OCI-LY7 (cell line): ENCODE measurements at regions not wholly inside any gene's neighbourhood (a gene's known extent, or its start where the extent isn't known, plus 50 kb on each side); places are given as distances from the start of the nearest gene placed in this dataset.

Experiments
- BruUV-seq: library from RNA; stranded (reverse); fragments of 400-500 nt; replicated peaks from 2 replicates; lab custom pipeline; 2021; lab: Mats Ljungman, UMichigan
- CTCF ChIA-PET: fragments of 300-600 bp; sonication (Branson Sonifier 250); formaldehyde crosslinking; loops from one replicate; lab custom pipeline; 2022; ENCODE audit warnings: antibody characterized with exemption; ENCODE audit not compliant: unreplicated experiment; lab: Charles Lee
- POLR2A ChIA-PET: fragments of 300-600 bp; sonication (Branson Sonifier 250); formaldehyde crosslinking; loops from one replicate; lab custom pipeline; 2022; ENCODE audit warnings: antibody characterized with exemption; lab: Charles Lee
- DNase-seq: peaks from one replicate; pipeline ENCODE4 v3.0.0-alpha.2; 2015; ENCODE audit warnings: low spot score
- H2AFZ ChIP-seq: fragments of 200-600 bp; sonication (generic), shearing (Covaris generic); 2 replicates; pipeline ENCODE4 v1.6.1; 2014; ENCODE audit warnings: mild to moderate bottlenecking, antibody characterized with exemption, low read length, moderate library complexity
- H3K27ac ChIP-seq: fragments of 200-600 bp; sonication (generic); 2 replicates; pipeline ENCODE4 v1.5.1; 2014; ENCODE audit warnings: mixed run types, low read depth, mild to moderate bottlenecking, moderate library complexity, low read length, inconsistent platforms; ENCODE audit not compliant: poor library complexity, severe bottlenecking
- H3K36me3 ChIP-seq: fragments of 200-600 bp; sonication (generic); 2 replicates; pipeline ENCODE4 v1.6.1; 2014; ENCODE audit warnings: mild to moderate bottlenecking, antibody characterized with exemption, low read length, moderate library complexity, mixed read lengths; ENCODE audit not compliant: insufficient read depth
- H3K4me1 ChIP-seq: fragments of 200-600 bp; sonication (generic); 2 replicates; pipeline ENCODE4 v1.5.1; 2014; ENCODE audit warnings: mild to moderate bottlenecking, low read length; ENCODE audit not compliant: insufficient read depth, poor library complexity, severe bottlenecking
- H3K4me2 ChIP-seq: fragments of 200-600 bp; sonication (generic); 2 replicates; pipeline ENCODE4 v1.6.1; 2014; ENCODE audit warnings: mild to moderate bottlenecking, low read length
- H3K4me3 ChIP-seq: fragments of 200-600 bp; sonication (generic); 2 replicates; pipeline ENCODE4 v1.5.1; 2014; ENCODE audit warnings: mild to moderate bottlenecking, low read depth, low read length; ENCODE audit not compliant: poor library complexity, severe bottlenecking
- H3K79me2 ChIP-seq: fragments of 200-600 bp; sonication (generic); 2 replicates; pipeline ENCODE4 v1.6.1; 2016; ENCODE audit warnings: low read depth, mild to moderate bottlenecking, low read length, moderate library complexity, mixed read lengths; ENCODE audit not compliant: insufficient read depth
- H3K9me2 ChIP-seq: fragments of 200-600 bp; sonication (generic); 2 replicates; pipeline ENCODE4 v1.6.1; 2016; ENCODE audit warnings: mild to moderate bottlenecking, low read length, mixed read lengths; ENCODE audit not compliant: insufficient read depth
- H3K9me3 ChIP-seq: fragments of 200-600 bp; sonication (generic); 2 replicates; pipeline ENCODE4 v1.6.1; 2014; ENCODE audit warnings: mild to moderate bottlenecking, mixed run types, low read length, mixed read lengths
- H4K20me1 ChIP-seq: fragments of 200-600 bp; sonication (generic); 2 replicates; pipeline ENCODE4 v1.6.1; 2014; ENCODE audit warnings: mild to moderate bottlenecking, antibody characterized with exemption, low read length, moderate library complexity, mixed read lengths; ENCODE audit not compliant: insufficient read depth
- CTCF ChIP-seq: fragments of 200-600 bp; sonication (generic); conservative IDR thresholded peaks from 2 replicates; pipeline ENCODE4 v1.5.1; 2014; ENCODE audit warnings: mild to moderate bottlenecking, antibody characterized with exemption, low read length, moderate library complexity, mixed read lengths
- EZH2phosphoT487 ChIP-seq: fragments of 200-600 bp; sonication (generic); IDR thresholded peaks from 2 replicates; pipeline ENCODE4 v1.6.1; 2018; ENCODE audit warnings: low read depth, borderline replicate concordance, mild to moderate bottlenecking, mixed run types, antibody characterized with exemption, low read length, moderate library complexity, mixed read lengths
- intact Hi-C: fragments of 100-400 bp; cut with micrococcal nuclease; formaldehyde crosslinking; loops from one replicate; pipeline ENCODE4 v1.10.0; 2022; ENCODE audit not compliant: unreplicated experiment

GRCh38 chr3:72473156-72473555 is 375.1 kb downstream of the SHQ1 start:
- H4K20me1 ChIP-seq, result no peaks in the 10 kb centered on the region
- no peak for DNase-seq
- intact Hi-C loops, result no loop called here
- no peak for TF ChIP-seq EZH2phosphoT487
- TF ChIP-seq CTCF, result no peak
- BruUV-seq, result no TSS peak
- no peak overlapping the region for H2AFZ ChIP-seq
- H3K4me1 ChIP-seq, result no peaks in the 10 kb centered on the region
- POLR2A ChIA-PET, result interaction anchor here (0.5 kb wide), 1 partner anchor 58 kb away, joined by 3 read pairs; no protein-coding TSS in a partner anchor
- no peaks in the 10 kb centered on the region for H3K79me2 ChIP-seq
- H3K36me3 ChIP-seq, result no peaks in the 10 kb centered on the region
- CTCF ChIA-PET, result no interaction called here
- no peak overlapping the region for H3K27ac ChIP-seq
- H3K4me2 ChIP-seq, result no peak overlapping the region
- H3K9me2 ChIP-seq, result no peaks in the 10 kb centered on the region
- H3K9me3 ChIP-seq, result no peaks in the 10 kb centered on the region
- H3K4me3 ChIP-seq, result no peak overlapping the region

DNA sequence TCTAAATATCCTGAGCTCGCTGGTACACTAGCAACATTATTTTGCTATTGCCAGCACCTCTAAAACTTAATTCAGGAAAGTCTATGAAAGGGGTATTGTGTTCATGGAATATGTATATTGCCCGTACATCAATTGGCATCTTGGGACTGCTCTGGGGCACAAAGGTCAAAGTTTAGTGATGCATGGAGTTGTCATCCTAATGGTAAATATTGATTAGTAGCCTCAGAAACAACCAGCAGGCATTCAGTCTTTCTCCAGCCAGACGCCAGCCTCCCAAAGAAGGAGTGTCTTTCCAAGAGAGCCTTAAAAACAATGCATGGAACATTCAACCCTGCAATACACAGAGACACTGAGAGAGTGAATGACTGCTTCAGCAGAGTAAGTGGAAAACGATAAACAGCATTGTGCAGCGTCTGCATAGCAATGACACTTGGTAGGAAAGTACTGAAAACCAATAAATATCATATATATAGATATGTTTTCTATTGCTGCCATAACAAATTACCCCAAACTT is 377.3 kb downstream of the SHQ1 start:
- Histone ChIP-seq H3K4me1 (no peaks in the 10 kb centered on the region), H3K9me3 (no peaks in the 10 kb centered on the region), H3K27ac (no peak overlapping the region), H3K36me3 (no peaks in the 10 kb centered on the region), H2AFZ (no peak overlapping the region), H4K20me1 (no peaks in the 10 kb centered on the region), H3K4me2 (no peak overlapping the region), H3K9me2 (no peaks in the 10 kb centered on the region), H3K4me3 (no peak overlapping the region), H3K79me2 (no peaks in the 10 kb centered on the region)
- CTCF ChIA-PET, result no interaction called here
- POLR2A ChIA-PET, result interaction anchor here (0.6 kb wide), 1 partner anchor 704 kb away, joined by 4 read pairs; no protein-coding TSS in a partner anchor
- intact Hi-C loops, result no loop called here
- no TSS peak for BruUV-seq
- no peak for DNase-seq
- no peak for TF ChIP-seq EZH2phosphoT487

DNA sequence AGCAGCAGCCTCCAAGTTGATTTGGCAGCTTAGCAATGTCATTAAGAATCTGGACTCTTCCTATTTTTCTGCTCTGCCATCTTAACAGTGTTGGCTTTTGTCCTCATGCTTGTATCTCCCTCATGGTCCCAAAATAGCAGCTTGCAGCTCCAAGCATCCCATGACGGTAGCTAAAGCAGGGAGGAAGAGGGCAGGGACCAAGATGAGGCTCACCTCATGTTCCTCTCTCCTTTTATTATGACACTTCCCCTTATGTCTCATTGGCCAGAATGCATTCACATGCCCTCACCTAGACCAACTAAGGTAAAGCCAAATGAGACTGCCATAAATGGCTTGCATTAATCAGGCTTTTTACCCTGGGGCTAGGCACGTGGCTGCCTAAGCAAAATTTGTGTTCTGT is 382.4 kb downstream of the SHQ1 start:
- intact Hi-C loops, result no loop called here
- Histone ChIP-seq H4K20me1 (no peaks in the 10 kb centered on the region), H3K27ac (no peak overlapping the region), H3K9me2 (no peaks in the 10 kb centered on the region), H3K4me2 (no peak overlapping the region), H3K79me2 (no peaks in the 10 kb centered on the region), H3K4me3 (no peak overlapping the region), H3K36me3 (no peaks in the 10 kb centered on the region), H2AFZ (no peak overlapping the region), H3K9me3 (no peaks in the 10 kb centered on the region), H3K4me1 (no peaks in the 10 kb centered on the region)
- ChIA-PET CTCF (no interaction called here), POLR2A (interaction anchor here (1.1 kb wide), 1 partner anchor 27 kb away, joined by 3 read pairs; no protein-coding TSS in a partner anchor)
- DNase-seq, result no peak
- TF ChIP-seq EZH2phosphoT487, result no peak
- TF ChIP-seq CTCF, result no peak
- BruUV-seq, result no TSS peak
